Parathyroid adenoma (tissue), 2 donors: ENCODE measurements at regions not wholly inside any gene's neighbourhood (a gene's known extent, or its start where the extent isn't known, plus 50 kb on each side); places are given as distances from the start of the nearest gene placed in this dataset.
A peak's percentile ranks its signal among the peaks of the same experiment; 100 is the strongest.

ENCODE experiments used
- H2AFZ ChIP-seq: fragments of 300-600 bp; sonication (generic); one replicate; pipeline ENCODE4 v1.7.0; 2017; ENCODE audit warnings: antibody characterized with exemption, mild to moderate bottlenecking
- H3K27ac ChIP-seq: fragments of 300-600 bp; sonication (generic); one replicate; pipeline ENCODE4 v1.7.0; 2017
- H3K27me3 ChIP-seq: fragments of 300-600 bp; sonication (generic); one replicate; pipeline ENCODE4 v1.7.0; 2017; ENCODE audit warnings: low read length; ENCODE audit not compliant: control insufficient read depth, insufficient read depth
- H3K36me3 ChIP-seq: fragments of 300-600 bp; sonication (generic); one replicate; pipeline ENCODE4 v1.7.0; 2017; ENCODE audit warnings: low read length; ENCODE audit not compliant: control insufficient read depth, insufficient read depth
- H3K4me1 ChIP-seq: fragments of 300-600 bp; sonication (generic); one replicate; pipeline ENCODE4 v1.7.0; 2017; ENCODE audit warnings: control low read depth
- H3K4me2 ChIP-seq: fragments of 300-600 bp; sonication (generic); one replicate; pipeline ENCODE4 v1.7.0; 2017; ENCODE audit warnings: low read length
- H3K4me3 ChIP-seq: fragments of 300-600 bp; sonication (generic); one replicate; pipeline ENCODE4 v1.7.0; 2017; ENCODE audit warnings: low read depth, low read length
- H3K79me2 ChIP-seq: fragments of 300-600 bp; sonication (generic); one replicate; pipeline ENCODE4 v1.7.0; 2017; ENCODE audit warnings: control low read depth
- H3K9ac ChIP-seq: fragments of 300-600 bp; sonication (generic); one replicate; pipeline ENCODE4 v1.7.0; 2017; ENCODE audit warnings: mild to moderate bottlenecking
- H3K9me3 ChIP-seq: fragments of 300-600 bp; sonication (generic); one replicate; pipeline ENCODE4 v1.7.0; 2017; ENCODE audit warnings: low read length; ENCODE audit not compliant: control insufficient read depth
- CTCF ChIP-seq: fragments of 300-600 bp; sonication (generic); IDR thresholded peaks from one replicate; pipeline ENCODE4 v1.7.0; 2017; ENCODE audit warnings: antibody characterized with exemption, mild to moderate bottlenecking
- donor health status: primary hyperparathyroidism.

GRCh38 chr12:90064852-90065801, 356.5 kb upstream of the ATP2B1 start:
- H3K36me3 ChIP-seq = no peaks in the 10 kb centered on the region
- peak overlapping the region; percentile 27 for H2AFZ ChIP-seq
- H3K27ac ChIP-seq = no peak overlapping the region
- H3K4me1 ChIP-seq = no peaks in the 10 kb centered on the region
- no peak for TF ChIP-seq CTCF
- no peaks in the 10 kb centered on the region for H3K79me2 ChIP-seq
- no peaks in the 10 kb centered on the region for H3K27me3 ChIP-seq
- no peak overlapping the region for H3K9ac ChIP-seq
- H3K9me3 ChIP-seq = no peaks in the 10 kb centered on the region
- H3K4me3 ChIP-seq = no peak overlapping the region
- no peak overlapping the region for H3K4me2 ChIP-seq

GRCh38 chr12:90062799-90063198, 354.2 kb upstream of the ATP2B1 start:
- TF ChIP-seq CTCF = no peak
- peaks cover 5% of the 10 kb centered on the region for H3K4me1 ChIP-seq
- no peaks in the 10 kb centered on the region for H3K27me3 ChIP-seq
- no peak overlapping the region for H3K27ac ChIP-seq
- no peak overlapping the region for H2AFZ ChIP-seq
- H3K9ac ChIP-seq = no peak overlapping the region
- H3K4me3 ChIP-seq = no peak overlapping the region
- no peaks in the 10 kb centered on the region for H3K79me2 ChIP-seq
- H3K4me2 ChIP-seq = no peak overlapping the region
- H3K9me3 ChIP-seq = no peaks in the 10 kb centered on the region
- no peaks in the 10 kb centered on the region for H3K36me3 ChIP-seq

- H3K4me3 ChIP-seq = no peak overlapping the region
- peaks cover 5% of the 10 kb centered on the region for H3K4me1 ChIP-seq
- H3K9me3 ChIP-seq = no peaks in the 10 kb centered on the region
- no peaks in the 10 kb centered on the region for H3K36me3 ChIP-seq
- no peaks in the 10 kb centered on the region for H3K79me2 ChIP-seq
- H3K27ac ChIP-seq = no peak overlapping the region
- no peak overlapping the region for H3K4me2 ChIP-seq
- no peak for TF ChIP-seq CTCF
- no peak overlapping the region for H3K9ac ChIP-seq
- H3K27me3 ChIP-seq = no peaks in the 10 kb centered on the region
- H2AFZ ChIP-seq = no peak overlapping the region
Measured at GRCh38 chr12:90061809-90062208, 353.2 kb upstream of the ATP2B1 start.

- no peak overlapping the region for H3K4me2 ChIP-seq
- TF ChIP-seq CTCF = no peak
- H3K4me3 ChIP-seq = no peak overlapping the region
- no peak overlapping the region for H3K27ac ChIP-seq
- H3K79me2 ChIP-seq = no peaks in the 10 kb centered on the region
- H3K9me3 ChIP-seq = no peaks in the 10 kb centered on the region
- H2AFZ ChIP-seq = no peak overlapping the region
- H3K36me3 ChIP-seq = no peaks in the 10 kb centered on the region
- peaks cover 5% of the 10 kb centered on the region for H3K4me1 ChIP-seq
- no peak overlapping the region for H3K9ac ChIP-seq
- no peaks in the 10 kb centered on the region for H3K27me3 ChIP-seq
Measured at GRCh38 chr12:90060031-90060430, 351.4 kb upstream of the ATP2B1 start.

- Histone ChIP-seq H3K9me3 (no peaks in the 10 kb centered on the region), H3K27ac (no peak overlapping the region), H3K4me3 (no peak overlapping the region), H3K9ac (no peak overlapping the region), H3K27me3 (no peaks in the 10 kb centered on the region), H3K4me1 (peaks cover 5% of the 10 kb centered on the region), H3K79me2 (no peaks in the 10 kb centered on the region), H3K4me2 (no peak overlapping the region), H2AFZ (no peak overlapping the region), H3K36me3 (no peaks in the 10 kb centered on the region)
- TF ChIP-seq CTCF = no peak
Measured at GRCh38 chr12:90058704-90059103, 350.1 kb upstream of the ATP2B1 start.
